SU-DHL-6 (cell line): ENCODE measurements at regions not wholly inside any gene's neighbourhood (a gene's known extent, or its start where the extent isn't known, plus 50 kb on each side); places are given as distances from the start of the nearest gene placed in this dataset.

Source experiments
- CTCF ChIP-seq: fragments of 200-600 bp; sonication (generic); IDR thresholded peaks from one replicate; pipeline ENCODE4 v1.5.1; 2017; ENCODE audit warnings: antibody characterized with exemption, mild to moderate bottlenecking, low read length, moderate library complexity; ENCODE audit not compliant: insufficient read depth, poor library complexity, severe bottlenecking
- EZH2phosphoT487 ChIP-seq: fragments of 200-600 bp; sonication (generic), shearing (Covaris generic); conservative IDR thresholded peaks from 2 replicates; pipeline ENCODE4 v1.6.1; 2018; ENCODE audit warnings: mild to moderate bottlenecking, antibody characterized with exemption, low read length, moderate library complexity, mixed read lengths

GRCh38 chr16:75931970-75932369 lies 205.7 kb upstream of the CPHXL start:
- no peak for TF ChIP-seq EZH2phosphoT487
- TF ChIP-seq CTCF = no peak
